NCI-H510A (cell line): ENCODE measurements at regions not wholly inside any gene's neighbourhood (a gene's known extent, or its start where the extent isn't known, plus 50 kb on each side); places are given as distances from the start of the nearest gene placed in this dataset.
"Not testable (repeated sequence)": the region's sequence is repeated elsewhere in the genome, so short reads cannot be mapped to it uniquely, and the experiment has no call there.

Source experiments
- DNase-seq: peaks from one replicate; lab custom pipeline; 2025; lab: John Stamatoyannopoulos, UW

DNA sequence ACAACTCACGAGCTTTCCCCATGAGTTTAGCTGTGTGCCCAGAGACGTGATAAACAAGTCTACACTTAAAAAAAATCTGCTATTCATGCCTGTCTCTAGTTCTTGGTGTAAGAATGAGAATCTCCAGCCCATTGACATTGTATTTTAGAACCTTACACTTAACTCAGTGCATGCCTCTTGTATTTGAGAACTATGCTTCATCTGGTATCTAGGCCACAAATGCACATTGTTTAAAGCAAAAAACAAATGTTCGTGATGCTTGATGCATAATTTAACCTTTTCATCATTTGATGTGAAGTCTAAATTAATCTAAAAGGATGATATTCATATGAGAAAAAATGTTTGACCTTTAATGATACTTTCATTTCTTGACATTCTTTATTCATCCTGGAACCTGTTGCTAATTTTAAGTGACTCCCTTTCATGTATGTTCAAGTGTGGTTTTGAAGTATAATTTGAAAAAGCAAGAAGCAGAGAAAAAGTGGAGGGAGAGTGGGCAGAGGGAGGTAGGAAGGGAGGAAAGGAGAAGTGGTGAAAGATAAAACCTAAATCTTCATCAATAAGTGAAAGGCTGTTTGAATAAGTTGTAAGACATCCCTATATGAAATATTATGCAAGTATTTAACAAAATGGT is 116.9 kb downstream of the PFDN4 start:
- DNase-seq, result no peak

- no peak for DNase-seq
Measured at GRCh38 chr20:54335299-54335698, 127.4 kb downstream of the PFDN4 start.

- DNase-seq, result no peak
Measured at GRCh38 chr20:54337144-54337543, 129.3 kb downstream of the PFDN4 start.

GRCh38 chr20:54339093-54339492 is 131.2 kb downstream of the PFDN4 start:
- DNase-seq, result no peak

- no peak for DNase-seq
Measured at GRCh38 chr20:54340206-54340605, 132.3 kb downstream of the PFDN4 start.

- DNase-seq, result no peak
Measured at GRCh38 chr20:54340667-54341081, 132.8 kb downstream of the PFDN4 start.

GRCh38 chr20:54342258-54342920 is 133.0 kb upstream of the DOK5 start:
- DNase-seq, result no peak

- no peak for DNase-seq
Measured at GRCh38 chr20:54343099-54343498, 132.3 kb upstream of the DOK5 start.

DNA sequence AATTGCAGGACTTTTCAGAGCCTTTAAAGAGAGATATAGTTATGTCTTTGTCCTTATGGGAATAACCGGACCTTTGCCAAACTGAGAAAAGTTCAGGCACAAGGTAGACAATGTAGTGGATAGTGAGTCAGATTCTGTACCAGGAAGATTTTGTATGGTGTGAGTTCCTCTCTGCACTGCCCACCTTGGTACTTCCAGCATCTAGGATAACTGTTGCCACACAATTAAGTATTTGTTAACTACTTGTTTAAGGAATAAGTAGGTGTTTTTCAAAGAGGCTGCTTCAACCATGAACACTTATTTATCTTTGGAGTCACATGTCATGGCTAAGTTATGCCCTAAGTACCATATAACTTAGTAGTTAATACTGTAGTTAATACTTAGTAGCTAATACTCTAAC is 131.8 kb upstream of the DOK5 start:
- DNase-seq, result no peak

DNA sequence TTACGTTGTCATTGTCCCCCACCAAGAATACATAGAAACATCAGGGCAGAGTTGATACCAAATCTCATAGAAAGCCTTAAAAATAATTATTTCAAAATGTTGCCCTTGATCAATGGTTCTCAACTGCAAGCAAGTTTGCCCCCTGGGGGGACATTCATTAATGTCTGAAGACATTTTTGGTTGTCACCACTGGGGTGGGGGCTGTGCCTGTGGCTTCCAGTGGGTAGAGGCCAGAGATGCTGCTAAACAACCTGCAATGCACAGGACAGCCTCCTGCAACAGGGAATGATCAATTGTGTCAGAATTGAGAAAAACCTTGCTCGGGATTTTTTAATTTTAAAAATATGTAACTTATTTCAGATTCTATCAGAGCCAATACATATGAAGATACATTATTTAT is 130.6 kb upstream of the DOK5 start:
- DNase-seq, result no peak

- no peak for DNase-seq
Measured at GRCh38 chr20:54345301-54345724, 130.1 kb upstream of the DOK5 start.

GRCh38 chr20:54345821-54346220 is 129.6 kb upstream of the DOK5 start:
- no peak for DNase-seq

GRCh38 chr20:54346276-54346675 is 129.1 kb upstream of the DOK5 start:
- no peak for DNase-seq

DNA sequence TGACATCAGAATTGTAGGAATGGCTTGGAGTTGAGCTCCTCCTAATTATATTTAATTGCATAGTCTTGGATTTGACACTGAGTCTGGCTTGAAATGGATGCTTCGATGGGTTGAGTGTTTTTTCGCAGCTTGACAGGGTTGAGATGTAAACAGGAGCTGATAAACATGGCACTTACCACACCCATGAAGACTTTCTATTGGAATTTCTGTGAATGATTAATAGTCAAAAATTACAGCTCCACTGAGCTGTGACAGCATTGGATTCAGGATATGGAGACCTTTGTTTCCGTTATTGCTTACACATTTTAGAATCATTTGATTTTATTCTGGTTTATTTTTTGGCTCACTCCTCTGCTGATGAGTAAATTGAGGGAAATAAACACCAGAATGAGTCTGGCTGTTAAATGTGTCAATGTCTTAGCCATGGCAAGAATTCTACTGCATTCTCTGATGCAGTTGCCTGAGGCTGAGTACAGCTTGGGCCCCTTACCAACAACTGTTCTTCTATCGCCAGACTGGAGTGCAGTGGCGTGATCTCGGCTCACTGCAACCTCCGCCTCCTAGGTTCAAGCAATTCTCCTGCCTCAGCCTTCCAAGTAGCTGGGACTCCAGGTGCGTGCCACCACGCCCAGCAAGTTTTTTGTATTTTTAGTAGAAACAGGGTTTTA is 128.1 kb upstream of the DOK5 start:
- no peak for DNase-seq

DNA sequence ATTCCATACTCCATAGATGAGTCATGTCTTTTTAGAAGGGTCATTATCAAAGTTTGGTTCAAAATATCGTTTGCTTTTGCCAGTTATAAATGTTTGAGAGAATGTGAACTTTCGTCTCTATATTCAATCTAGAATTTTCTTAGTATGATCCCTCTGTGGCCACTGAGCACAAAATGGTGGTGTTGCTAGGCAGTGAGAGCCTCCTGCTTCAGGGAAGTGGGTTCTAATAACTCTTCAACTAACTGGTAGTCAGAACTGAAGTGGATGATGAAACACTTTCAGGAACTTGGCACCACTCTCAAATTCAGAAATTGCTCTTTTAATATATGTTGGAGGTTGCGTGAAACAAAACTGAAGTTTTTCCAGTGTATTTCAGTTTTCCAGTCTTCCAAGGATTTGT is 125.0 kb upstream of the DOK5 start:
- no peak for DNase-seq

GRCh38 chr20:54351371-54352136 is 123.8 kb upstream of the DOK5 start:
- no peak for DNase-seq

DNA sequence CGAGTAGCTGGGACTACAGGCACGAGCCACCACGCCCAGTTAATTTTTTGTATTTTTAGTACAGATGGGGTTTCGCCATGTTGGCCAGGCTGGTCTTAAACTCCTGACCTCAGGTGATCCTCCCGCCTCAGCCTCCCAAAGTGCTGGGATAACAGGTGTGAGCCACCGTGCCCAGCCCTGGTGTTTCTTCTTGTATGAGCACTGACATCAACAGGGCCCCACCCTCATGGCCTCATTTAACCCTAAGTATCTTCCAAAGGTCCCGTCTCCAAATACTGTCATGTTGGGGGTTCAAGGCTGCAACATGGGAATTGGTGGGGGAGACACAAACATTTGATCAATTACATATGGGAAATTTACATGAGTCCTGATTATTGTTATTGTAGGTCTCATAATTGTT is 122.9 kb upstream of the DOK5 start:
- DNase-seq, result not testable (repeated sequence)

- DNase-seq, result no peak
Measured at GRCh38 chr20:54353292-54353691, 122.1 kb upstream of the DOK5 start.

DNA sequence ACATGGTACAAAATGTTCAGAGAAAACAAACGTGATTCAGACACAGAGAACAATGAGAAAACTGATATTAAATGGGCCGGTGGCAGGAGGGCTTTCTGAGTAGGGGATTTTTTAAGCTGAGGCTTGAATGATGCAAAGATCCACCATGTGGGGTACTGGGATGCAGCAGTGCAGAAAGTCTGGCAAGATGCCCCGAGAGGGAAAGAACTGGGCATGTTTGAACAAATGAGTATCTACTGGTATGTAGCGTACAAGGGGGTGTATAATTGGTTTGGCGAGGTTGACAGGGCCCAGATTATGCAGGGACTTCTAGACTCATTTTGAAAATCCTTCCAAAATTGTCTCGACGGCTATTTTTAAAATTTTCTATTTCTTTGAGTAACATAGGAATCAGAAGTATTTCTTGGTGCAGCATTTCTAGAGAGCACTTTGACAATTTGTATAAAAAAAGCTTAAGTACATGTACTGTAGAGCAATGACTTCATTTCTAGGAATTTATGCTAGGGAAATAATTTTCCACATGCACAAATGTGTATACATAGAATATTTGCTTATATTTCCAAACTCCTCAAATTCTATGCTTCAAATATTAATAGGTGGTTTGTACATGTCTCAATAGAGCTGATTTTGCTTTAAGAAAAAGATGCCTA is 119.6 kb upstream of the DOK5 start:
- no peak for DNase-seq

GRCh38 chr20:54356801-54357200 is 118.6 kb upstream of the DOK5 start:
- no peak for DNase-seq

DNA sequence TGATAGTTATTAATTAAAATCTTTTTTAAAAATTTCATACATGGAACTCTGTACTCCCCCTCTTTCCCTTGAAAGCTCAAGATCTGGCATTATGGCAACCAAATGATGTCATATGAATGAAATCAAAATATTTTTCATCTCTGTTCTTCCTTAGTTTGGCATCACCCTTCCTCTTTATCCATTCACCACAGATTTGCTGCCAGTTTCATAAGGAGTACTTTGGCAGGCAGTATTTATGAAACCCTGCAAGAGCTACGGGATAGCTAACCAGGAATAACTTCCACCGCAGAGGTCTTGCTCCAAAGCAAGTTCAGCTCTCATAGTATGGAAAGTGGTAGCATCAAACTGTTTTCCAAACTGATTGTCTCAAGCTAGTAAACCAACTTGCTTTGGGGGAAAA is 113.9 kb upstream of the DOK5 start:
- DNase-seq, result no peak

GRCh38 chr20:54362283-54362682 is 113.1 kb upstream of the DOK5 start:
- no peak for DNase-seq
